ENCODE measurements at regions not wholly inside any gene's neighbourhood (a gene's known extent, or its start where the extent isn't known, plus 50 kb on each side); places are given as distances from the start of the nearest gene placed in this dataset.

GRCh38 chr2:123648016-123648415, 377.1 kb upstream of the CNTNAP5 start:
- TF ChIP-seq CTCF (IDR thresholded peaks at IDR 0.05): no peak
- no peak for TF ChIP-seq EP300 (IDR thresholded peaks at IDR 0.05)
- no peak for TF ChIP-seq POLR2A (IDR thresholded peaks at IDR 0.05)

All from tibial nerve (tissue), 4 donors.